SH-SY5Y (cell line): ENCODE measurements at regions not wholly inside any gene's neighbourhood (a gene's known extent, or its start where the extent isn't known, plus 50 kb on each side); places are given as distances from the start of the nearest gene placed in this dataset.

Experiments
- GATA2 ChIP-seq: IDR thresholded peaks from 2 replicates; pipeline ENCODE4 v1.6.1; 2011; ENCODE audit warnings: mild to moderate bottlenecking, low read depth, low read length
- GATA3 ChIP-seq: IDR thresholded peaks from 2 replicates; pipeline ENCODE4 v1.6.1; 2011; ENCODE audit warnings: low read depth, mild to moderate bottlenecking, low read length, moderate library complexity

DNA sequence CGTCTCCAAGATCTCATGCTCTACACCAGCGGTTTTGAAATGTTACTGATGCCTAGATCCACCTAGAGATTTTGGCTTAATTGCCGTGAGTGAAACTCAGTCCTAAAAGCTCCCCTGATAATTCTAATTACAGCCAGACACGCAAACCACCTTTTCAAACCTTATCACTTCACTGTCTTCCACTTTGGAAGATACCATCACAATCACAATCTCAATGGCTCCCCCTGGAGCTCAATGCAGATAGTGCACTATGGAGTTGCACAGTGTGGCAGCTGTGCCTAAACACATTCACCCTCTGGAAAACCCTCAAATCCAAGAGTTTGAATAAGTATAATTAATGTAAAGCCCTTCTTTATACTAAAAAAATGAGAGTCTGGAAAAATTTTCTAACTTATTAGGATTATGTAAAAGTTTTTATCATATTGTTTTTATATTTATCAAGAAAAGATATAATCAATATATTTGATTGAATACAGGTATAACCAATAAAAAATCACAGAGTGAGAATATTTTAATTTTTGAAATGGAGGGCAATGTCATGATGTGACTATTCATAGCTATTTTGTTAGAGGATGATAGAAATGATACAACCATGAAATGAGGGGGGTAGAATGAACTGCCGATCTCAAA is 102.9 kb upstream of the SLC8A1 start:
- no peak for TF ChIP-seq GATA2
- TF ChIP-seq GATA3 = no peak
